ENCODE measurements at regions not wholly inside any gene's neighbourhood (a gene's known extent, or its start where the extent isn't known, plus 50 kb on each side); places are given as distances from the start of the nearest gene placed in this dataset.
"Not testable (repeated sequence)": the region's sequence is repeated elsewhere in the genome, so short reads cannot be mapped to it uniquely, and the experiment has no call there.

DNA sequence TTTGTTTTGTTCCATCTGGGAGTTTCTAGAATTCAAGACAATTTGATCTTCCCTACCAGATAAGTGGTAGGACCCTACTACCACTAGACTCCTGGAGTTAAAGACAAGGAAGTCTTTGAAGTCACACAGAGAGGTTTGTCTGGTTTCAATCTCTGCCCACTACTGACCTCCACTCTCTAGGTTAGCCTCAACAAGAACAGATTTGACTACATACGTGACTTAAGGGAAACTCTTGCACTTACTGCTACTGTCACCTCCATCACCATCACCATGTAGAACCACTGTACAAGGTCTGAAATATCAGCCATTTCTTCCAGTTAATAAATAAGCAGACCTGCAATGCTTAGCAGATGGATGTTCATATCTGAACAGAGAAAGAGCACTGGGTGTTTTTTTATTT is 148.3 kb upstream of the ARHGEF26 start:
- in situ Hi-C loops (cut with HindIII; ENCODE audit: low pct_unique_long_range_greater_than_20kb, low sequenced_read_pairs): no loop called here
- no peak for DNase-seq (ENCODE audit: low read depth)

GRCh38 chr3:153973722-153974265 is 147.4 kb upstream of the ARHGEF26 start:
- no peak for DNase-seq (ENCODE audit: low read depth)
- in situ Hi-C loops (cut with HindIII; ENCODE audit: low pct_unique_long_range_greater_than_20kb, low sequenced_read_pairs): no loop called here

GRCh38 chr3:153974614-153975013 is 146.6 kb upstream of the ARHGEF26 start:
- DNase-seq (ENCODE audit: low read depth): no peak
- in situ Hi-C loops (cut with HindIII; ENCODE audit: low pct_unique_long_range_greater_than_20kb, low sequenced_read_pairs): no loop called here

DNA sequence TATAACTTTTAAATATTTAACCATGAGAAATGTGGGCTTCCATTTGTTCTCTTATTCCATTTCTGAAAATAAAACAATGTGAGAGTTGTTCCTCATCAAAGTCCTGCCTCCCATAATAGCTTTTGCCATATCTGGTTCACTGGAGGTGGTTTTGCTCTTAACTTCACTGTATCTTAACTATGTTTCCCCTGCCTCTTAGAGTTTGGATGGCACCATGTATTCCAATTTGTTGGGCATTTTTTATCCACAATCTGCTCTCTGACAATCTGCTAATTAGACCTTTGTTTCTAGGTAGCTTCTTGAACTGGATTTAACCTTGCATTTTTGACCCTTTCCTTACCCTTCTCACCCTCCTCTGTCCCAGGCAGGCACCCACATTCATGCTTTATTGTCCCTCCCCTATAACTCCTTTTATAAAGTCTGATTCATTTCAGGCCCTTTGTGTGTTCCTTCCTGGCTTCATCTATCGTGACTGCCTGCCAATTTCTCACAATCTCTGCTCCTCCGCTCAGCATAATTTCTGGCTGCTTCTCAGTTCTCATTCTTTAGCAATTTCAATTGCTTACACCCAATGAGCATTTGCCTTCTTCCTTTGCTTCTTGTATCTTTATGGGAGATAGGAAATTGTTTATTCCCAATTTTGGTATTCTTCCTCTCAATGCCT is 144.2 kb upstream of the ARHGEF26 start:
- in situ Hi-C loops (cut with HindIII; ENCODE audit: low pct_unique_long_range_greater_than_20kb, low sequenced_read_pairs): no loop called here
- DNase-seq (ENCODE audit: low read depth): no peak

- in situ Hi-C loops (cut with HindIII; ENCODE audit: low pct_unique_long_range_greater_than_20kb, low sequenced_read_pairs): no loop called here
- no peak for DNase-seq (ENCODE audit: low read depth)
Measured at GRCh38 chr3:153978006-153978405, 143.2 kb upstream of the ARHGEF26 start.

DNA sequence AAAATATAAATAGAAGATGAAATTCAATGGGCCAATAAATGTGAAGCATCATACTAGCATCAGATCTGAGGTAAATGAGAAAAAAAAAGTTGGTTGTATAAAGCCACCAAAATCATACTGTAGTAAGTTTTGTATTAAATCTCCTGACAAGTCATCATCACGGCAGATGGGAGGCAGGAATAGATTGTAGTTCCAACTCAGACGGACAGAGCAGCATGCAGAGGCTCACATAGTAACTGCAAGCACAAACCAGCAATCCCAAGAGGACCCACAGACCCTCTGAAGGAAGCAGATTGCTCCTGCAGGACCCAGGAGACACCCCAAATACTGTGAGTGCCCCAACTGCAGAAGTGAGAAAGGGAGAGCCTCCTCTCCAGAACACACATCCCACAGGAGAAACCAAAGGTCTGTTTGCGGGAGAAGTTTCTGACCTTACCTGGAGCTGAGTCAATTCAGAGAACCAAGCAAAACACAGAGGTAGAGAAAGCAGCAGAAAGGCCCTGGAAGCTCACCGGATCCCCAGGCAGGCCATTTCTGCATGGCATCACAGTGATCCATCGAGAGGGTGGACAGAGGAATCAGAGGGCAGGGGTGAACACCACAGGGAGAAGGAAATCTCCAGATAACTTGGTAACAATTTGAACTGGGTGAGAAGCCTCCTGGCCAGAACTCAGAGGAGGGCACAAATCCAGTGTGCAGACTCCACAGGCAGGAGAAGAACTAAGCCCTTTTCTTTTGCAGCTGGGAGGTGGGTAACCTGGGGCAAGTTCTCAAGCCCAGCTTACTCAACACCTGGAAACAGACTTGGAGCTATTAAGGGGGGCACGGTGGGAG is 141.6 kb upstream of the ARHGEF26 start:
- no peak for DNase-seq (ENCODE audit: low read depth)
- in situ Hi-C loops (cut with HindIII; ENCODE audit: low pct_unique_long_range_greater_than_20kb, low sequenced_read_pairs): no loop called here

DNA sequence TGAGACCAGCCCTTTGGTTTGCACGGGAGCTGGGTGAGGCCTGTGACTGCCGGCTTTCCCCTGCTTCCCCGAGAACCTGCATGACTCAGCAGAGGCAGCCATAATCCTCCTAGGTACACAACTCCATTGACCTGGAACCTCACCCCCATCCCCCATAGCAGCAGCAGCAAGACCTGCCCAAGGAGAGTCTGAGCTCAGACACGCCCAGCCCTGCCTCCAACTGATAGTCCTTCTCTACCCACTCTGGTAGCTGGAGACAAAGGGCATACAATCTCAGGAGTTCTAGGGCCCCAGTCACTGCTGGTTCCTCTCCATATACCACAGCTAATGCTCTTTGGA is 141.0 kb upstream of the ARHGEF26 start:
- DNase-seq (ENCODE audit: low read depth): peak; percentile 70
- in situ Hi-C loops (cut with HindIII; ENCODE audit: low pct_unique_long_range_greater_than_20kb, low sequenced_read_pairs): no loop called here

GRCh38 chr3:153997364-153997763 is 123.8 kb upstream of the ARHGEF26 start:
- in situ Hi-C loops (cut with HindIII; ENCODE audit: low pct_unique_long_range_greater_than_20kb, low sequenced_read_pairs): not testable (repeated sequence)

GRCh38 chr3:154003649-154004048 is 117.5 kb upstream of the ARHGEF26 start:
- in situ Hi-C loops (cut with HindIII; ENCODE audit: low pct_unique_long_range_greater_than_20kb, low sequenced_read_pairs): no loop called here
- no peak for DNase-seq (ENCODE audit: low read depth)

More at GRCh38 chr3:153997364-153997763, 123.8 kb upstream of the ARHGEF26 start:
- DNase-seq (ENCODE audit: low read depth): not testable (repeated sequence)

DNA sequence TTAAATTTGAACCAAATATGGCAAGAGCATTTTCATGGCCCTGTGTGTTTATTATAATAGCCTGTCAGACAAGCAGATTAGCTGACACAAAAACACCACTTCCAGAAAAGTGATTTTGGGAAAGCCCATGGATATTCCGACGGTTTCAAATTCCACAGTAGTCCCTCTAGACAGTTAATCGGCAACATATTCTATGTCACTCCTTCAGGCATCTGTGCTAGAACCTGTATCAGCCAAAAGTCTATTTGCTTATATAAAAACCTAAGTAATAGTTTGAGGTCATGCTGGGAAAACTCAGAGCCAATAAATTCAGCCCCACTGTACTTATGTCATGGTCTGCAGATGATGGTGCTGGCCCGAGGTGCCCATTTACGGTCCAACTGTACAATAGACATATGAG is 110.2 kb upstream of the ARHGEF26 start:
- in situ Hi-C loops (cut with HindIII; ENCODE audit: low pct_unique_long_range_greater_than_20kb, low sequenced_read_pairs): no loop called here
- no peak for DNase-seq (ENCODE audit: low read depth)

DNA sequence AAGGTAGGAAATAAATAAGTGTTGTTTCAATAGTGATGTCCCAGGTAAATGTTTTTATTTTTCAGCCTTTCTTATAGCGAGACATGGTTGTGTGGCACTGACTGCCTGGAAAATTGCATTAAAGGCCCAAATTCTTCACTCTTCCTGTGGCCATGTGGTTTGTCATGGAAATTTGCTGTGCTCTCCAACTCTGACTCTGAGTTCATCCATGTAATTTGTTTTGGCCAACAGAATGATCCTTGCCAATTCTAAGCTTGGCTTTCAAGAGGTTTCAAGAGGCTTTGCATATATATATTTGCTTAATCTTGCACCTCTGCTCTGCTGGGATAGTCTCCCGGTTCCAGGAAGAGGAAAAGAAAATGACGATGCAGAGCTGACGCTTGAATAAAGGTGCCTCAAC is 107.5 kb upstream of the ARHGEF26 start:
- in situ Hi-C loops (cut with HindIII; ENCODE audit: low pct_unique_long_range_greater_than_20kb, low sequenced_read_pairs): no loop called here
- DNase-seq (ENCODE audit: low read depth): no peak

DNA sequence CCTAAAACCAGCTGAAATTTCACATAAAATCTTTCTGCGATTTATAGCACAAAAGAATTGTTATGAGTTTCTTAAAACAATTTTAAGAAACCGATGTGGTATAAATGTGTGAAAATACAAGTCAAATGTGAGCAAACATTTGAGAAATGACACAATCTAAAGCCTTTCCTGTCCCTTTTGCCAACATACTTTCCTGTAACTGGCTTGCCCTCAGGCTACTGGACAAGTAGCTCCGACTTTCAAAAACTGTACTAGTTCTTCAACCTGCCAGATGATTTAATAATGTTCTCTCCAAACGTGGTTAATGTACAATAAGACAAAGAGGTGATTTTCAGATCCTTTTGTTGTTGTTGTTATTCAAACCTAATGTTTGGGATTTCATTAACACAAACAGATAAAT is 105.9 kb upstream of the ARHGEF26 start:
- in situ Hi-C loops (cut with HindIII; ENCODE audit: low pct_unique_long_range_greater_than_20kb, low sequenced_read_pairs): no loop called here
- no peak for DNase-seq (ENCODE audit: low read depth)

GRCh38 chr3:154018100-154018696 is 103.0 kb upstream of the ARHGEF26 start:
- DNase-seq (ENCODE audit: low read depth): no peak

DNA sequence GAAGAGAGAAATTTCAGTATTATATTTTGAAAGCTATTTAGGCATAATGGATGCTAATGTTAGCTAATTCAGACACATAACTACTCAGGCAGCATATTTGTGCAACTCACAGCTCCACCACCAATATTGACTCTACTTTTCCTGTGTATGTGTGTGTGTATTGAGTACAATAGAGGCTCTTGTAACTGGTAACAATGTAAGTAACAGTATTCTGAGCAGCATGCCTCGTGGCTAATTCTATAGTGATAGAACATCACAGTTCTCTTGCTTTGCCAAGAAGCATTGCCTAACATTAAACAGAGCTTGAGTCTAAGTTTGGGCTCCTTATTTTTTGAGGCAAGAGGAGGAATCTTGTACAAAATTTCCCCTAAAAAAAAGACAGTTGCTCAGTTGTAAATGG is 98.6 kb upstream of the ARHGEF26 start:
- no peak for DNase-seq (ENCODE audit: low read depth)
- in situ Hi-C loops (cut with HindIII; ENCODE audit: low pct_unique_long_range_greater_than_20kb, low sequenced_read_pairs): no loop called here

More at GRCh38 chr3:154018100-154018696, 103.0 kb upstream of the ARHGEF26 start:
- in situ Hi-C loops (cut with HindIII; ENCODE audit: low pct_unique_long_range_greater_than_20kb, low sequenced_read_pairs): no loop called here

GRCh38 chr3:154023148-154023547 is 98.0 kb upstream of the ARHGEF26 start:
- in situ Hi-C loops (cut with HindIII; ENCODE audit: low pct_unique_long_range_greater_than_20kb, low sequenced_read_pairs): no loop called here
- DNase-seq (ENCODE audit: low read depth): peak; percentile 83

DNA sequence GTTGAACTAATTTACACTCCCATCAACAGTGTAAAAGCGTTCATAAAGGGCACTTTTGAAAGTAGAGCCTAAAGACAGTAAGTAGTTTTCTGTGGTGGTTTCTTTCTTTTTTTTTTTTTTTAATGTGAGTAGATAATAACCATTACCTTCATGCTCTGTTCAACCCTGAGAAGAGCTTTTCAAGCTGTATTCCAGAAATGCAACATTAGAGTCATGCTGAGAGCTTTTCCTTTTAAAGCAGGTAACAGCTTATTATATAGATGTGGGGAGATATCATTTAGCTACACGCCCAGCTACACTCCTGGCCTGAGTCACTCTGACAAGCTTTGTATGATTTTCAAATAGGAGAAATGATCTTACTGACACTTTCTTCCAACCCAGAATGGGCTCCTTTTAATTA is 96.2 kb upstream of the ARHGEF26 start:
- DNase-seq (ENCODE audit: low read depth): no peak
- in situ Hi-C loops (cut with HindIII; ENCODE audit: low pct_unique_long_range_greater_than_20kb, low sequenced_read_pairs): no loop called here

- no peak for DNase-seq (ENCODE audit: low read depth)
- in situ Hi-C loops (cut with HindIII; ENCODE audit: low pct_unique_long_range_greater_than_20kb, low sequenced_read_pairs): no loop called here
Measured at GRCh38 chr3:154029926-154030325, 91.3 kb upstream of the ARHGEF26 start.

DNA sequence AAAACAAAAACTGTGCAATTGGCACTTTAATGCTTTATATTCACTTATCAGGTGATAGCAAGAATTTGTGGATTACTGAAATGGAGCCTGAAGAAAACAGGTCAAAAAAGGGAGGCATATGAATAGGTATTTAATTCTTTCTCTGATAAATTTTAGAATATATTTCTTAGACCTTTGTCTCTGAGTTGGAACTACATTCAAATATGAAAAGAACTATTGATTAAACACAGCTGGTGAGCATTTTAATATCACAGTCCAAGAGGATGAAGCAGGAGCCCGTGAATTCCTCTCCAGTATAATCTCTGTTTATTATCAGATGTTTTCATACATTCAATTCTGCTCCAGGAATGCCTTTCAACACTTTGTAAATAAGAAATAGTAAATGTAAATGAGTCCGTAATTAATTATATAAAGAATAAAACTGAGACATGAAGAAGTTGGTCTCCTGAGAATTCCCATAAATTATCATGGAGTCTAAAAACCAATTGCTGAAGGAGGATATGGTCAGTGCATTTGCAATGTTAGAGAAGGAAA is 86.3 kb upstream of the ARHGEF26 start:
- no peak for DNase-seq (ENCODE audit: low read depth)
- in situ Hi-C loops (cut with HindIII; ENCODE audit: low pct_unique_long_range_greater_than_20kb, low sequenced_read_pairs): no loop called here

- in situ Hi-C loops (cut with HindIII; ENCODE audit: low pct_unique_long_range_greater_than_20kb, low sequenced_read_pairs): no loop called here
- DNase-seq (ENCODE audit: low read depth): no peak
Measured at GRCh38 chr3:154040283-154040682, 80.9 kb upstream of the ARHGEF26 start.

Measured in Caki2 (cell line).